ENCODE measurements at regions not wholly inside any gene's neighbourhood (a gene's known extent, or its start where the extent isn't known, plus 50 kb on each side); places are given as distances from the start of the nearest gene placed in this dataset.

GRCh38 chr10:3398825-3399646 is 226.5 kb upstream of the PITRM1 start:
- Mint-ChIP-seq H3K36me3 (ENCODE audit: low read depth) (no peaks in the 10 kb centered on the region), H3K4me3 (no peak overlapping the region), H3K9me3 (no peaks in the 10 kb centered on the region), H3K27ac (no peak overlapping the region), H3K27me3 (ENCODE audit: low read depth) (peaks cover 23% of the 10 kb centered on the region), H3K4me1 (ENCODE audit: low read depth) (peaks cover 2% of the 10 kb centered on the region)
- no peak for DNase-seq (ENCODE audit: low spot score)

GRCh38 chr10:3397846-3398245 is 225.3 kb upstream of the PITRM1 start:
- Mint-ChIP-seq H3K27ac (no peak overlapping the region), H3K4me3 (no peak overlapping the region), H3K4me1 (ENCODE audit: low read depth) (peaks cover 2% of the 10 kb centered on the region), H3K27me3 (ENCODE audit: low read depth) (peaks cover 23% of the 10 kb centered on the region), H3K9me3 (no peaks in the 10 kb centered on the region), H3K36me3 (ENCODE audit: low read depth) (no peaks in the 10 kb centered on the region)
- no peak for DNase-seq (ENCODE audit: low spot score)

- no peaks in the 10 kb centered on the region for H3K9me3 Mint-ChIP-seq
- H3K36me3 Mint-ChIP-seq (ENCODE audit: low read depth) = no peaks in the 10 kb centered on the region
- no peak overlapping the region for H3K4me3 Mint-ChIP-seq
- H3K4me1 Mint-ChIP-seq (ENCODE audit: low read depth) = peaks cover 2% of the 10 kb centered on the region
- no peak overlapping the region for H3K27ac Mint-ChIP-seq
- H3K27me3 Mint-ChIP-seq (ENCODE audit: low read depth) = peaks cover 27% of the 10 kb centered on the region
- no peak for DNase-seq (ENCODE audit: low spot score)
These were observed 224.6 kb upstream of the PITRM1 start for GRCh38 chr10:3397231-3397630.

GRCh38 chr10:3396116-3396515 is 223.5 kb upstream of the PITRM1 start:
- H3K27ac Mint-ChIP-seq = no peak overlapping the region
- DNase-seq (ENCODE audit: low spot score) = no peak
- no peaks in the 10 kb centered on the region for H3K9me3 Mint-ChIP-seq
- H3K36me3 Mint-ChIP-seq (ENCODE audit: low read depth) = no peaks in the 10 kb centered on the region
- peaks cover 28% of the 10 kb centered on the region for H3K27me3 Mint-ChIP-seq (ENCODE audit: low read depth)
- H3K4me1 Mint-ChIP-seq (ENCODE audit: low read depth) = peaks cover 2% of the 10 kb centered on the region
- no peak overlapping the region for H3K4me3 Mint-ChIP-seq

- Mint-ChIP-seq H3K36me3 (ENCODE audit: low read depth) (no peaks in the 10 kb centered on the region), H3K27ac (no peak overlapping the region), H3K4me3 (no peak overlapping the region), H3K4me1 (ENCODE audit: low read depth) (peaks cover 2% of the 10 kb centered on the region), H3K9me3 (no peaks in the 10 kb centered on the region), H3K27me3 (ENCODE audit: low read depth) (peaks cover 32% of the 10 kb centered on the region)
- no peak for DNase-seq (ENCODE audit: low spot score)
These were observed 222.9 kb upstream of the PITRM1 start for GRCh38 chr10:3395458-3395861.

- no peaks in the 10 kb centered on the region for H3K36me3 Mint-ChIP-seq (ENCODE audit: low read depth)
- H3K9me3 Mint-ChIP-seq = no peaks in the 10 kb centered on the region
- H3K27me3 Mint-ChIP-seq (ENCODE audit: low read depth) = peaks cover 32% of the 10 kb centered on the region
- H3K4me1 Mint-ChIP-seq (ENCODE audit: low read depth) = peaks cover 2% of the 10 kb centered on the region
- H3K4me3 Mint-ChIP-seq = no peak overlapping the region
- H3K27ac Mint-ChIP-seq = no peak overlapping the region
- no peak for DNase-seq (ENCODE audit: low spot score)
These were observed 222.5 kb upstream of the PITRM1 start for GRCh38 chr10:3395041-3395440.

GRCh38 chr10:3393958-3394357 is 221.4 kb upstream of the PITRM1 start:
- peaks cover 32% of the 10 kb centered on the region for H3K27me3 Mint-ChIP-seq (ENCODE audit: low read depth)
- H3K9me3 Mint-ChIP-seq = no peaks in the 10 kb centered on the region
- no peak for DNase-seq (ENCODE audit: low spot score)
- H3K4me3 Mint-ChIP-seq = no peak overlapping the region
- no peaks in the 10 kb centered on the region for H3K36me3 Mint-ChIP-seq (ENCODE audit: low read depth)
- H3K27ac Mint-ChIP-seq = no peak overlapping the region
- H3K4me1 Mint-ChIP-seq (ENCODE audit: low read depth) = no peaks in the 10 kb centered on the region

- Mint-ChIP-seq H3K4me3 (no peak overlapping the region), H3K27ac (no peak overlapping the region), H3K27me3 (ENCODE audit: low read depth) (peaks cover 31% of the 10 kb centered on the region), H3K36me3 (ENCODE audit: low read depth) (no peaks in the 10 kb centered on the region), H3K9me3 (no peaks in the 10 kb centered on the region), H3K4me1 (ENCODE audit: low read depth) (no peaks in the 10 kb centered on the region)
- DNase-seq (ENCODE audit: low spot score) = no peak
These were observed 219.1 kb upstream of the PITRM1 start for GRCh38 chr10:3391657-3392056.

GRCh38 chr10:3389130-3389529 is 216.5 kb upstream of the PITRM1 start:
- Mint-ChIP-seq H3K36me3 (ENCODE audit: low read depth) (no peaks in the 10 kb centered on the region), H3K9me3 (peaks cover 16% of the 10 kb centered on the region), H3K27ac (no peak overlapping the region), H3K4me1 (ENCODE audit: low read depth) (no peaks in the 10 kb centered on the region), H3K27me3 (ENCODE audit: low read depth) (peaks cover 18% of the 10 kb centered on the region), H3K4me3 (no peak overlapping the region)
- DNase-seq (ENCODE audit: low spot score) = no peak

GRCh38 chr10:3385487-3385886 is 212.9 kb upstream of the PITRM1 start:
- DNase-seq (ENCODE audit: low spot score) = no peak
- Mint-ChIP-seq H3K27me3 (ENCODE audit: low read depth) (peaks cover 9% of the 10 kb centered on the region), H3K27ac (no peak overlapping the region), H3K36me3 (ENCODE audit: low read depth) (no peaks in the 10 kb centered on the region), H3K9me3 (peaks cover 16% of the 10 kb centered on the region), H3K4me1 (ENCODE audit: low read depth) (no peaks in the 10 kb centered on the region), H3K4me3 (no peak overlapping the region)

GRCh38 chr10:3382092-3382491 is 209.5 kb upstream of the PITRM1 start:
- H3K9me3 Mint-ChIP-seq = peaks cover 16% of the 10 kb centered on the region
- peaks cover 4% of the 10 kb centered on the region for H3K27me3 Mint-ChIP-seq (ENCODE audit: low read depth)
- H3K27ac Mint-ChIP-seq = no peak overlapping the region
- no peaks in the 10 kb centered on the region for H3K4me1 Mint-ChIP-seq (ENCODE audit: low read depth)
- DNase-seq (ENCODE audit: low spot score) = no peak
- H3K36me3 Mint-ChIP-seq (ENCODE audit: low read depth) = no peaks in the 10 kb centered on the region
- no peak overlapping the region for H3K4me3 Mint-ChIP-seq

- H3K36me3 Mint-ChIP-seq (ENCODE audit: low read depth) = no peaks in the 10 kb centered on the region
- H3K9me3 Mint-ChIP-seq = peaks cover 12% of the 10 kb centered on the region
- no peaks in the 10 kb centered on the region for H3K4me1 Mint-ChIP-seq (ENCODE audit: low read depth)
- H3K27ac Mint-ChIP-seq = no peak overlapping the region
- H3K4me3 Mint-ChIP-seq = no peak overlapping the region
- DNase-seq (ENCODE audit: low spot score) = no peak
- H3K27me3 Mint-ChIP-seq (ENCODE audit: low read depth) = peaks cover 9% of the 10 kb centered on the region
These were observed 207.9 kb upstream of the PITRM1 start for GRCh38 chr10:3380406-3381050.

- no peak for DNase-seq (ENCODE audit: low spot score)
- Mint-ChIP-seq H3K4me1 (ENCODE audit: low read depth) (no peaks in the 10 kb centered on the region), H3K27me3 (ENCODE audit: low read depth) (peaks cover 5% of the 10 kb centered on the region), H3K27ac (no peak overlapping the region), H3K36me3 (ENCODE audit: low read depth) (no peaks in the 10 kb centered on the region), H3K9me3 (no peaks in the 10 kb centered on the region), H3K4me3 (no peak overlapping the region)
These were observed 204.0 kb upstream of the PITRM1 start for GRCh38 chr10:3376631-3377030.

GRCh38 chr10:3375505-3375904 is 202.9 kb upstream of the PITRM1 start:
- H3K36me3 Mint-ChIP-seq (ENCODE audit: low read depth) = no peaks in the 10 kb centered on the region
- H3K27ac Mint-ChIP-seq = no peak overlapping the region
- no peaks in the 10 kb centered on the region for H3K9me3 Mint-ChIP-seq
- peaks cover 5% of the 10 kb centered on the region for H3K27me3 Mint-ChIP-seq (ENCODE audit: low read depth)
- DNase-seq (ENCODE audit: low spot score) = no peak
- no peaks in the 10 kb centered on the region for H3K4me1 Mint-ChIP-seq (ENCODE audit: low read depth)
- no peak overlapping the region for H3K4me3 Mint-ChIP-seq
